ENCODE measurements at regions not wholly inside any gene's neighbourhood (a gene's known extent, or its start where the extent isn't known, plus 50 kb on each side); places are given as distances from the start of the nearest gene placed in this dataset.
"Not testable (repeated sequence)": the region's sequence is repeated elsewhere in the genome, so short reads cannot be mapped to it uniquely, and the experiment has no call there.

GRCh38 chr3:104359546-104359945 is 1007.2 kb upstream of the ALCAM start:
- in situ Hi-C loops (cut with HindIII; ENCODE audit: low pct_unique_long_range_greater_than_20kb, low sequenced_read_pairs) (no loop called here), intact Hi-C loops (cut with micrococcal nuclease; ENCODE audit: unreplicated experiment) (no loop called here)
- Histone ChIP-seq H3K27me3 (ENCODE audit: control insufficient read depth, insufficient read depth, low read length) (no peaks in the 10 kb centered on the region), H3K36me3 (ENCODE audit: control insufficient read depth, insufficient read depth, low read length) (no peaks in the 10 kb centered on the region), H3K4me1 (ENCODE audit: control insufficient read depth, insufficient read depth, low read length) (no peaks in the 10 kb centered on the region), H3K4me3 (ENCODE audit: low read depth in 2 of 2, low read length in 2 of 2) (no peak overlapping the region), H3K9me3 (ENCODE audit: control insufficient read depth, insufficient read depth, low read depth, low read length) (no peaks in the 10 kb centered on the region; the same call in 1 of the 2 replicates), H3K27ac (ENCODE audit: low read length) (peak overlapping the region; percentile 57; the same call in 1 of the 2 replicates)
- BruUV-seq (replicated peaks), result no TSS peak
- ATAC-seq, result peak; percentile 91
- no peak for DNase-seq (ENCODE audit: low read depth, low spot score)
- POLR2A ChIA-PET, result interaction anchor here (0.6 kb wide), 1 partner anchor 41 kb away, joined by 3 read pairs; no protein-coding TSS in a partner anchor
- CTCF ChIA-PET, result no interaction called here
- TF ChIP-seq TCF7L2 (IDR thresholded peaks at IDR 0.05; ENCODE audit: low read depth, low read length) (no peak), REST (IDR thresholded peaks at IDR 0.05; ENCODE audit: insufficient read depth in 1 of 2, low read depth in 2 of 2, low read length in 1 of 2) (no peak), SIN3A (IDR thresholded peaks at IDR 0.05; ENCODE audit: borderline replicate concordance, insufficient read depth, low read depth, low read length) (no peak), POLR2AphosphoS5 (IDR thresholded peaks at IDR 0.05; ENCODE audit: low read depth, low read length) (no peak), CTCF (IDR thresholded peaks at IDR 0.05) (no peak)

GRCh38 chr3:104360038-104360437 is 1006.7 kb upstream of the ALCAM start:
- no peaks in the 10 kb centered on the region for H3K4me1 ChIP-seq (ENCODE audit: control insufficient read depth, insufficient read depth, low read length)
- ATAC-seq, result no peak
- H3K4me3 ChIP-seq (ENCODE audit: low read depth in 2 of 2, low read length in 2 of 2), result no peak overlapping the region
- peak overlapping the region; percentile 57; the same call in 1 of the 2 replicates for H3K27ac ChIP-seq (ENCODE audit: low read length)
- intact Hi-C loops (cut with micrococcal nuclease; ENCODE audit: unreplicated experiment), result no loop called here
- H3K36me3 ChIP-seq (ENCODE audit: control insufficient read depth, insufficient read depth, low read length), result no peaks in the 10 kb centered on the region
- no TSS peak for BruUV-seq (replicated peaks)
- H3K9me3 ChIP-seq (ENCODE audit: control insufficient read depth, insufficient read depth, low read depth, low read length), result no peaks in the 10 kb centered on the region; the same call in 1 of the 2 replicates
- no peaks in the 10 kb centered on the region for H3K27me3 ChIP-seq (ENCODE audit: control insufficient read depth, insufficient read depth, low read length)
- DNase-seq (ENCODE audit: low read depth, low spot score), result no peak
- ChIA-PET POLR2A (no interaction called here), CTCF (no interaction called here)
- TF ChIP-seq SIN3A (IDR thresholded peaks at IDR 0.05; ENCODE audit: borderline replicate concordance, insufficient read depth, low read depth, low read length) (no peak), TCF7L2 (IDR thresholded peaks at IDR 0.05; ENCODE audit: low read depth, low read length) (no peak), POLR2AphosphoS5 (IDR thresholded peaks at IDR 0.05; ENCODE audit: low read depth, low read length) (no peak), CTCF (IDR thresholded peaks at IDR 0.05) (no peak), REST (IDR thresholded peaks at IDR 0.05; ENCODE audit: insufficient read depth in 1 of 2, low read depth in 2 of 2, low read length in 1 of 2) (no peak)
- in situ Hi-C loops (cut with HindIII; ENCODE audit: low pct_unique_long_range_greater_than_20kb, low sequenced_read_pairs), result no loop called here

GRCh38 chr3:104361748-104362147 is 1005.0 kb upstream of the ALCAM start:
- BruUV-seq (replicated peaks); H3K4me1 ChIP-seq (ENCODE audit: control insufficient read depth, insufficient read depth, low read length); H3K4me3 ChIP-seq (ENCODE audit: low read depth in 2 of 2, low read length in 2 of 2); intact Hi-C loops (cut with micrococcal nuclease; ENCODE audit: unreplicated experiment); H3K9me3 ChIP-seq (ENCODE audit: control insufficient read depth, insufficient read depth, low read depth, low read length); H3K36me3 ChIP-seq (ENCODE audit: control insufficient read depth, insufficient read depth, low read length); H3K27me3 ChIP-seq (ENCODE audit: control insufficient read depth, insufficient read depth, low read length); CTCF ChIA-PET; in situ Hi-C loops (cut with HindIII; ENCODE audit: low pct_unique_long_range_greater_than_20kb, low sequenced_read_pairs); POLR2A ChIA-PET; H3K27ac ChIP-seq (ENCODE audit: low read length); DNase-seq (ENCODE audit: low read depth, low spot score); ATAC-seq: not testable (repeated sequence)
